CD4-positive, CD25-positive, alpha-beta regulatory T cell (primary cell): ENCODE measurements at regions not wholly inside any gene's neighbourhood (a gene's known extent, or its start where the extent isn't known, plus 50 kb on each side); places are given as distances from the start of the nearest gene placed in this dataset.

Source experiments
- ATAC-seq, 2 donors: fragments of 150-1000 bp; cut with Tn5 transposase; one replicate each; pipeline ENCODE4 v1.10.0; 2021; ENCODE audit warnings: low read depth in 2 of 2, moderate number of reproducible peaks in 2 of 2, moderate library complexity in 1 of 2
- DNase-seq, 3 donors: peaks; one replicate each; pipeline versions ENCODE4 v3.0.0 to v3.0.0-alpha.2; 2012 to 2022; ENCODE audit warnings: mixed read lengths in 1 of 3
- H3K27ac ChIP-seq: one replicate; pipeline ENCODE4 v1.7.0; 2013; ENCODE audit warnings: mild to moderate bottlenecking, low read length; ENCODE audit not compliant: insufficient read depth, poor library complexity, severe bottlenecking
- H3K27me3 ChIP-seq: one replicate; pipeline ENCODE4 v1.7.0; 2013; ENCODE audit warnings: low read length; ENCODE audit not compliant: control insufficient read depth, insufficient read depth
- H3K36me3 ChIP-seq: one replicate; pipeline ENCODE4 v1.7.0; 2013; ENCODE audit warnings: mild to moderate bottlenecking, low read length, moderate library complexity; ENCODE audit not compliant: control insufficient read depth, insufficient read depth
- H3K4me1 ChIP-seq: 2 replicates; pipeline ENCODE4 v1.7.0; 2013; ENCODE audit warnings: mild to moderate bottlenecking, low read length; ENCODE audit not compliant: insufficient read depth, control insufficient read depth, poor library complexity, severe bottlenecking
- H3K4me3 ChIP-seq: one replicate; pipeline ENCODE4 v1.7.0; 2013; ENCODE audit warnings: low read depth, mild to moderate bottlenecking, low read length, moderate library complexity
- H3K9me3 ChIP-seq, 2 experiments: 1 replicate in 1 of 2; 2 replicates in 1 of 2; pipeline ENCODE4 v1.7.0; 2013; ENCODE audit warnings: low read length in 2 of 2, mild to moderate bottlenecking in 1 of 2, moderate library complexity in 1 of 2; ENCODE audit not compliant: control insufficient read depth in 2 of 2
- H3K27ac Mint-ChIP-seq, 3 donors: one replicate each; pipeline ENCODE4 v1.8.0; 2020 to 2022; ENCODE audit warnings: mild to moderate bottlenecking in 3 of 3, mixed read lengths in 3 of 3, moderate library complexity in 2 of 3
- H3K27me3 Mint-ChIP-seq: one replicate; pipeline ENCODE4 v1.8.0; 2022; ENCODE audit warnings: mild to moderate bottlenecking, mixed read lengths
- H3K36me3 Mint-ChIP-seq: one replicate; pipeline ENCODE4 v1.8.0; 2020; ENCODE audit warnings: mixed read lengths
- H3K4me1 Mint-ChIP-seq, 4 donors: one replicate each; pipeline ENCODE4 v1.8.0; 2020 to 2022; ENCODE audit warnings: mixed read lengths in 4 of 4, mild to moderate bottlenecking in 1 of 4
- H3K4me3 Mint-ChIP-seq, 4 donors: one replicate each; pipeline ENCODE4 v1.8.0; 2020 to 2022; ENCODE audit warnings: mild to moderate bottlenecking in 4 of 4, mixed read lengths in 4 of 4, moderate library complexity in 3 of 4
- H3K9me3 Mint-ChIP-seq, 7 donors: one replicate each; pipeline ENCODE4 v1.8.0; 2020 to 2022; ENCODE audit warnings: mixed read lengths in 7 of 7, mild to moderate bottlenecking in 3 of 7, moderate library complexity in 2 of 7

- no peaks in the 10 kb centered on the region for H3K9me3 ChIP-seq
- ATAC-seq (no peak), DNase-seq (no peak)
- Mint-ChIP-seq H3K36me3 (no peaks in the 10 kb centered on the region), H3K4me3 (no peak overlapping the region), H3K27ac (no peak overlapping the region), H3K27me3 (no peaks in the 10 kb centered on the region), H3K9me3 (peaks cover 0 to 2% (median 0%) of the 10 kb centered on the region in 7 donors), H3K4me1 (no peaks in the 10 kb centered on the region)
- H3K4me3 ChIP-seq, result no peak overlapping the region
- no peaks in the 10 kb centered on the region for H3K27me3 ChIP-seq
- H3K27ac ChIP-seq, result no peak overlapping the region
- no peaks in the 10 kb centered on the region for H3K36me3 ChIP-seq
- H3K4me1 ChIP-seq, result no peaks in the 10 kb centered on the region
Measured at GRCh38 chr2:71783215-71783614, 329.9 kb downstream of the DYSF start.

DNA sequence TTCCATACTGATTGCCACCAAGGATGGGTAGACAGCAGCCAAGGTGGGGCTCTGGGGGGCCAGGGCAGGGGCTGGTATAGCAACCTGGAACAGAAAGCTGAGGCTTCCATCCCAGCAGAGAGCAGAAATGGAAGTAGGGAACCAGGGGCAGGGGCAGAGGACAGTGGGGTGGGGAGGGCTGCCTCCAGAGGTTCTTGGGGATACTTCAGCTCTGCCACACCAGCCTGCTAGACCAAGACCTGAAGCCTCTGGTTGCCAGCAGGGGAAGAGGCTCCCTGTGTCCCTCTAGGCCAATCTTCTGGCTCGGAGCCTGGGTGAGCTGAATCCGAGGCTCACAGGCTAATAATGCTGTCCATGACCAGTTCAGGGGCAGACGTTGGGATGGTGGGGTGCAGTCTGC is 329.0 kb downstream of the DYSF start:
- Mint-ChIP-seq H3K4me1 (no peaks in the 10 kb centered on the region), H3K27ac (no peak overlapping the region), H3K36me3 (no peaks in the 10 kb centered on the region), H3K9me3 (peaks cover 0 to 2% (median 0%) of the 10 kb centered on the region in 7 donors), H3K4me3 (no peak overlapping the region), H3K27me3 (no peaks in the 10 kb centered on the region)
- H3K27me3 ChIP-seq, result no peaks in the 10 kb centered on the region
- DNase-seq (no peak), ATAC-seq (no peak)
- no peak overlapping the region for H3K4me3 ChIP-seq
- H3K9me3 ChIP-seq, result no peaks in the 10 kb centered on the region
- H3K36me3 ChIP-seq, result no peaks in the 10 kb centered on the region
- H3K27ac ChIP-seq, result no peak overlapping the region
- H3K4me1 ChIP-seq, result no peaks in the 10 kb centered on the region

DNA sequence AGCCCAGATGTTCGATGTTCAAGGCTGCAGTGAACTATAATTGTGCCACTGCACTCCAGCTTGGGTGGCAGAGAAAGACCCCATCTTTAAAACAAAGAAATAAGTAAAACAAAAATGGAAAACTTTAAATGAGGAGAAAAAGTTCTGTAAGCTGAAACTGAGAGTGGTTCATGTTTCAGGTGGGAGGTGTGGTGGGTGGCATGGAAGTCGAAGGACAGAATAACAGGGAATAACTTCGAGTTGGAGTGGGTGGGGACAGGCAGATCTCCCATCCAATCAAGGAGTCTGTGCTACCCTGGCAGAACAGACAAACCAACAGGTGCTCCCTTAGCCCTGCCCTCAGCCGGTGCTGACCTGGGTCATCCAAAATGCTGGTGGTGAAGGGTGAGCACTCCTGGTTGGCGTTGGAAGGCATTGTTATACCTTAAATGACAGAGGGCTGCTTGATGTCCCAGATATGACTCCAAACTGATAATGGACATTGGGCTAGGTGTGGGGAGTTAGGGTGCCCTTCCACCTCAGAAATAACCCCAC is 328.4 kb downstream of the DYSF start:
- Mint-ChIP-seq H3K27me3 (no peaks in the 10 kb centered on the region), H3K4me1 (no peaks in the 10 kb centered on the region), H3K36me3 (no peaks in the 10 kb centered on the region), H3K9me3 (peaks cover 0 to 2% (median 0%) of the 10 kb centered on the region in 7 donors), H3K27ac (peak overlapping the region in 1 of 3 donors; percentile 48), H3K4me3 (no peak overlapping the region)
- no peak for DNase-seq
- Histone ChIP-seq H3K27me3 (no peaks in the 10 kb centered on the region), H3K4me1 (no peaks in the 10 kb centered on the region), H3K27ac (no peak overlapping the region), H3K36me3 (no peaks in the 10 kb centered on the region), H3K4me3 (no peak overlapping the region), H3K9me3 (no peaks in the 10 kb centered on the region)
- ATAC-seq, result no peak

DNA sequence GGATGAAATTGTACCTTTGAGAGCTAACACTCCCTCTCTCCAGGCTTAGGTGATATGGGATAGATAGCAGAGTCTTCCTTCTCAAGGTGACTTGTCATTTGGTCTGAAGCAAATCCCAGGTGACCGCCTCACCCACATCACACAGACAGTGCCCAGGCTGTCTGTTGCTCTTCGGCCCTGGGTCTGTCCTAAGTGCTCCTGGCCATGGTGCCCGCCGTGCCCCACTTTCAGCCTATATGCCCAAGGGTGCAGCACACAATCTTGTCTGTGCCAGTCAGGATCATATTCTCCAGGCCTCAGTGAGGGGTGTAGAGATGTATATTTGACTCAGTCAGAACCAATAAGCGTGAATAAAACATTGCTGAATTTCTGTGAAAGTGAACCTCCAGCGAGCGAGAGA is 326.8 kb downstream of the DYSF start:
- Mint-ChIP-seq H3K27me3 (no peaks in the 10 kb centered on the region), H3K9me3 (peaks cover 0 to 2% (median 0%) of the 10 kb centered on the region in 7 donors), H3K4me1 (no peaks in the 10 kb centered on the region), H3K4me3 (no peak overlapping the region), H3K36me3 (no peaks in the 10 kb centered on the region), H3K27ac (no peak overlapping the region)
- no peak overlapping the region for H3K27ac ChIP-seq
- H3K4me3 ChIP-seq, result no peak overlapping the region
- no peaks in the 10 kb centered on the region for H3K27me3 ChIP-seq
- H3K4me1 ChIP-seq, result no peaks in the 10 kb centered on the region
- ATAC-seq (no peak), DNase-seq (no peak)
- H3K9me3 ChIP-seq, result no peaks in the 10 kb centered on the region
- no peaks in the 10 kb centered on the region for H3K36me3 ChIP-seq

DNA sequence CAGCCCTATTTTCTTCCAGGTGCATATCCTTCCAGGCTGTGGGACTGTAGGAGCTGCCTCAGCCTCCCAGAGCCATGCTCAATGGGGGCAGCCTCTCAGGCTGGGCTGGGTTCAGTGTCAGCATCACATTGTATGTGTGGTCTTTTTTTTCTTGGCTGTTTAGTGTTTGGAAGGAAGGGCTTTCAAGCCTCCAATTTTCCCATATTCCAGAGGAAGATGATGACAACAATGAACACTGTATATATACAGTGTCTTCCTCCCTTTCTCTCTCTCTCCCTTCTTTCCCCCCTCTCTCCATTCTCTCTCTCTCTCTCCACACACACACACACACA is 326.4 kb downstream of the DYSF start:
- H3K4me3 ChIP-seq, result no peak overlapping the region
- H3K36me3 Mint-ChIP-seq, result no peaks in the 10 kb centered on the region
- ATAC-seq, result no peak
- DNase-seq, result no peak
- no peaks in the 10 kb centered on the region for H3K4me1 ChIP-seq
- H3K36me3 ChIP-seq, result no peaks in the 10 kb centered on the region
- H3K4me3 Mint-ChIP-seq, result no peak overlapping the region
- no peaks in the 10 kb centered on the region for H3K27me3 ChIP-seq
- peaks cover 0 to 2% (median 0%) of the 10 kb centered on the region in 7 donors for H3K9me3 Mint-ChIP-seq
- no peak overlapping the region for H3K27ac Mint-ChIP-seq
- no peak overlapping the region for H3K27ac ChIP-seq
- H3K9me3 ChIP-seq, result no peaks in the 10 kb centered on the region
- H3K4me1 Mint-ChIP-seq, result no peaks in the 10 kb centered on the region
- H3K27me3 Mint-ChIP-seq, result no peaks in the 10 kb centered on the region

DNA sequence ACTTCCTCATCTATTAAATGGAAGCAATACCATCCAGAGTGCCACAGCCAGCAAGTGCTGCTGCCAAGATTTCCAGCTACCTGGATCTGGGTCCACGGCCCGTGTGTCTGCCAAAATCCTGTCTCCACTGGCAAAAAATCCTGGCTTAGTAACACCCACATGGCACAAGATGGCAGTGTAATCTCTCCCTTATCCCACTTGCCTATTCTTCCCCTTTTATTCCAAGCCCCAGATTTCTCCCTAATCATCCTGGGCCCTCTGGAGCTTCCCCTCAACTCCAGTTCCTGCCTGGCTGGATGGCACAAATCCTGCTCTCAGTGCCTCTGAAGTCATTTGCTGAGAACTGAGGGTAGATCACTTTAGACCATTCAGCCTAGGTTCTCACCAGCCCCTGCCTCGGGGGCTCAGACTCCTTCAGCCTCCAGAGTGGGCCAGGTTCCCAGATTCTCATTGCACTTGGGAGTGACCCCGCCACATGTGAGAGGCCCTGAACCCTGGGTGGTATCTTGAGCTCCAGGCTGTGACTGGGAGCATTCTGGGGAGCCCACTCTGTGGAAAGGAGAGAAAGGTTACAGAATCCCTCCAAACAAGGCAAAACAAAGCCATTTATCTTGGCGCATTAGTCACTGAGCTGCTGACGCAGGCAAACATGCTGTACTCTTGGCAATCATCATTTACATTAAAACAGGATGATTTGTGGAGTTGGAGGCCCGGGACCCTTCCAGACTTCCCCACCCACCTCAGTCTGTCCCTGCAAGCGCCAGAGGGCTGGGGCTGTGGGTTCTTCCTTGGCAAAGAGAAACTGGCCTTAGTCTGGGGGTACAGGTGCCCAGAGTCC is 325.8 kb downstream of the DYSF start:
- H3K4me1 Mint-ChIP-seq, result no peaks in the 10 kb centered on the region
- no peak for ATAC-seq

DNA sequence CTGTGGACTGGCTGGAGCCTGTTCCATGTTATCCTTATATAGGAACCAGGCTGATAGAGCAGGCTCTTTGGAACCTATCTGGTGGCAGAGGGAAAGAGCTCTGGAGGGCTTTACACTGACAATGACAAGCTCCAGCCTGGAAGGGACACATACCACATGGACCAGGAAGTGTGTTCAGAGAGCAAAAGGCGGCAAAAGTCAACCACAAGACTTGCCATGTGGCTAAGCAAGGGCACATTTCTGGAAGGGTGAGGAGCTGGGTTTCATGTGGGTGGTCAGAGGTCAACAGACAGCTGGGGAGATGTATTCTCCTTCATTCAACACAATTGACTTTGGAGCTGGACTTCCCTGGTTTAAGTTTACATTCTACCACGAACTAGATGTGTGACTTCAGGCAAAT is 325.2 kb downstream of the DYSF start:
- peaks cover 0 to 5% (median 0%) of the 10 kb centered on the region in 7 donors for H3K9me3 Mint-ChIP-seq
- no peaks in the 10 kb centered on the region for H3K36me3 Mint-ChIP-seq
- H3K4me3 ChIP-seq, result no peak overlapping the region
- H3K27ac ChIP-seq, result no peak overlapping the region
- H3K4me3 Mint-ChIP-seq, result no peak overlapping the region
- DNase-seq (no peak), ATAC-seq (no peak)
- H3K27me3 ChIP-seq, result no peaks in the 10 kb centered on the region
- H3K27ac Mint-ChIP-seq, result no peak overlapping the region
- no peaks in the 10 kb centered on the region for H3K36me3 ChIP-seq
- H3K9me3 ChIP-seq, result no peaks in the 10 kb centered on the region
- no peaks in the 10 kb centered on the region for H3K4me1 ChIP-seq
- H3K27me3 Mint-ChIP-seq, result no peaks in the 10 kb centered on the region
- H3K4me1 Mint-ChIP-seq, result no peaks in the 10 kb centered on the region

More for the DNA sequence above, 325.8 kb downstream of the DYSF start:
- Mint-ChIP-seq H3K9me3 (peaks cover 0 to 2% (median 0%) of the 10 kb centered on the region in 7 donors), H3K27ac (no peak overlapping the region), H3K4me3 (no peak overlapping the region), H3K27me3 (no peaks in the 10 kb centered on the region), H3K36me3 (no peaks in the 10 kb centered on the region)
- Histone ChIP-seq H3K36me3 (no peaks in the 10 kb centered on the region), H3K4me1 (no peaks in the 10 kb centered on the region), H3K27ac (no peak overlapping the region), H3K27me3 (no peaks in the 10 kb centered on the region), H3K9me3 (no peaks in the 10 kb centered on the region), H3K4me3 (no peak overlapping the region)
- DNase-seq, result no peak

GRCh38 chr2:71777946-71778345 is 324.6 kb downstream of the DYSF start:
- H3K9me3 ChIP-seq, result no peaks in the 10 kb centered on the region
- H3K4me3 ChIP-seq, result no peak overlapping the region
- Mint-ChIP-seq H3K27ac (no peak overlapping the region), H3K36me3 (no peaks in the 10 kb centered on the region), H3K27me3 (no peaks in the 10 kb centered on the region), H3K9me3 (peaks cover 0 to 5% (median 0%) of the 10 kb centered on the region in 7 donors), H3K4me3 (no peak overlapping the region), H3K4me1 (no peaks in the 10 kb centered on the region)
- no peaks in the 10 kb centered on the region for H3K36me3 ChIP-seq
- no peaks in the 10 kb centered on the region for H3K4me1 ChIP-seq
- DNase-seq (no peak), ATAC-seq (no peak)
- H3K27me3 ChIP-seq, result no peaks in the 10 kb centered on the region
- H3K27ac ChIP-seq, result no peak overlapping the region
